ENCODE measurements at regions not wholly inside any gene's neighbourhood (a gene's known extent, or its start where the extent isn't known, plus 50 kb on each side); places are given as distances from the start of the nearest gene placed in this dataset.

GRCh38 chr4:32847461-32847860 lies 2127.3 kb downstream of the PCDH7 start:
- H3K4ac ChIP-seq (ENCODE audit: low read depth, low read length) = no peak overlapping the region
- H2BK5ac ChIP-seq (ENCODE audit: insufficient read length, low read length) = no peak overlapping the region
- H3K9ac ChIP-seq (ENCODE audit: extremely low read depth, insufficient read length, low read length) = no peak overlapping the region
- no peak overlapping the region for H3K23ac ChIP-seq (ENCODE audit: insufficient read length, low read depth, low read length)
- no peak overlapping the region for H3T11ph ChIP-seq (ENCODE audit: low read length)
- no peak overlapping the region for H4K5ac ChIP-seq (ENCODE audit: insufficient read length, low read depth, low read length)
- no peak overlapping the region for H4K91ac ChIP-seq (ENCODE audit: insufficient read length, low read depth, low read length)
- H3K4me1 ChIP-seq (ENCODE audit: insufficient read depth, low read length) = no peaks in the 10 kb centered on the region
- H2BK20ac ChIP-seq (ENCODE audit: low read depth, low read length, poor library complexity, severe bottlenecking) = no peak overlapping the region
- H2AK5ac ChIP-seq (ENCODE audit: insufficient read length, low read length) = no peak overlapping the region
- no peak overlapping the region for H3K27ac ChIP-seq (ENCODE audit: insufficient read length, low read depth, low read length)
- H4K8ac ChIP-seq (replicated peaks; ENCODE audit: insufficient read length, low read depth, low read length) = no peak overlapping the region
- H3K23me2 ChIP-seq (ENCODE audit: insufficient read length, low read depth, low read length, poor library complexity, severe bottlenecking) = no peaks in the 10 kb centered on the region
- no peaks in the 10 kb centered on the region for H3K4me1 Mint-ChIP-seq
- no peaks in the 10 kb centered on the region for H3K27me3 ChIP-seq (ENCODE audit: insufficient read depth, low read length)
- no peak overlapping the region for H2BK15ac ChIP-seq (ENCODE audit: low read depth, low read length)
- H3K4me3 Mint-ChIP-seq = no peak overlapping the region
- H2BK120ac ChIP-seq (ENCODE audit: low read depth, low read length, poor library complexity, severe bottlenecking) = no peak overlapping the region
- H3K79me1 ChIP-seq (ENCODE audit: insufficient read depth, low read depth, low read length, poor library complexity, severe bottlenecking) = no peaks in the 10 kb centered on the region
- peaks cover 0 to 6% of the 10 kb centered on the region in 2 experiments; a peak in 4 of 5 replicates for H3K9me3 Mint-ChIP-seq
- no peaks in the 10 kb centered on the region; the same call in 1 of the 2 replicates for H3K27me3 Mint-ChIP-seq (ENCODE audit: low read depth)
- no peak overlapping the region for H3K14ac ChIP-seq (ENCODE audit: insufficient read depth, low read length)
- DNase-seq = no peak
- no peak overlapping the region for H3K4me2 ChIP-seq (ENCODE audit: insufficient read depth, insufficient read length, low read length)
- H4K20me1 ChIP-seq (ENCODE audit: control insufficient read depth, insufficient read depth, insufficient read length) = no peaks in the 10 kb centered on the region
- H2BK12ac ChIP-seq (ENCODE audit: insufficient read length, low read depth, low read length) = no peak overlapping the region
- no peak for TF ChIP-seq CTCF (conservative IDR thresholded peaks at IDR 0.05)
- H2AFZ ChIP-seq (ENCODE audit: low read length) = no peak overlapping the region
- H3K79me2 ChIP-seq (ENCODE audit: insufficient read depth, low read length) = no peaks in the 10 kb centered on the region
- no peak overlapping the region for H3K56ac ChIP-seq (ENCODE audit: insufficient read length, low read depth, low read length)
- WGBS (ENCODE audit: extremely low coverage, insufficient read length, low lambda C conversion rate) = no CpG with 5 or more reads among the region's 3 CpGs
- no peak overlapping the region for H3K18ac ChIP-seq (ENCODE audit: insufficient read length, low read depth, low read length)
- no peaks in the 10 kb centered on the region for H3K36me3 Mint-ChIP-seq (ENCODE audit: insufficient read depth in 1 of 3, low read depth in 3 of 3)
- H3K27ac Mint-ChIP-seq = no peak overlapping the region
- no peaks in the 10 kb centered on the region for H3K9me3 ChIP-seq (ENCODE audit: control insufficient read depth, low read depth, low read length)

Measured in H9 (cell line).